ENCODE measurements at regions not wholly inside any gene's neighbourhood (a gene's known extent, or its start where the extent isn't known, plus 50 kb on each side); places are given as distances from the start of the nearest gene placed in this dataset.

- WGBS (ENCODE audit: missing lambda C conversion rate): over 99% methylated on average over 18 of the region's 20 CpGs
- POLR2A ChIA-PET: no interaction called here
- no peak for ATAC-seq
Measured at GRCh38 chr11:71188886-71189767, 63.2 kb downstream of the SHANK2 start.

GRCh38 chr11:71188073-71188472 is 64.3 kb downstream of the SHANK2 start:
- FAIRE-seq (no peak), DNase-seq (ENCODE audit: low read depth in 1 of 2, low spot score in 1 of 2) (no peak), ATAC-seq (no peak)
- H3K4me3 ChIP-seq: no peak overlapping the region
- no peaks in the 10 kb centered on the region for H3K4me1 ChIP-seq
- no peak overlapping the region for H3K27ac ChIP-seq
- ChIA-PET POLR2A (no interaction called here), CTCF (no interaction called here)
- H3K9me3 ChIP-seq: no peaks in the 10 kb centered on the region
- no peak overlapping the region for H3K4me2 ChIP-seq
- WGBS (ENCODE audit: missing lambda C conversion rate): 94% methylated on average over 7 of the region's 8 CpGs
- TF ChIP-seq ZC3H11A (IDR thresholded peaks at IDR 0.05): no peak
- TF ChIP-seq MYC (IDR thresholded peaks at IDR 0.05; ENCODE audit: borderline replicate concordance, low read length): no peak
- TF ChIP-seq ATOH8 (CRISPR knock-in tag; IDR thresholded peaks at IDR 0.05; ENCODE audit: low read depth): no peak

More at GRCh38 chr11:71188886-71189767, 63.2 kb downstream of the SHANK2 start:
- FAIRE-seq (no peak), DNase-seq (ENCODE audit: low read depth in 1 of 2, low spot score in 1 of 2) (no peak)
- H3K4me3 ChIP-seq: no peak overlapping the region
- H3K27ac ChIP-seq: no peak overlapping the region
- no peak for TF ChIP-seq ZSCAN20 (CRISPR knock-in tag; IDR thresholded peaks at IDR 0.05)
- no peak for TF ChIP-seq EP300 (IDR thresholded peaks at IDR 0.05)
- no peak for TF ChIP-seq FOSB (CRISPR knock-in tag; IDR thresholded peaks at IDR 0.05)
- no peak for TF ChIP-seq BHLHE40 (IDR thresholded peaks at IDR 0.05; ENCODE audit: low read depth, low read length)
- TF ChIP-seq NR3C1 (IDR thresholded peaks at IDR 0.05): no peak
- no peak for TF ChIP-seq FOXS1 (CRISPR knock-in tag; IDR thresholded peaks at IDR 0.05)
- no peak for TF ChIP-seq GATA3 (IDR thresholded peaks at IDR 0.05; ENCODE audit: borderline replicate concordance)
- TF ChIP-seq HOXB5 (CRISPR knock-in tag; IDR thresholded peaks at IDR 0.05): no peak
- TF ChIP-seq MAX (IDR thresholded peaks at IDR 0.05): no peak
- no peak for TF ChIP-seq ELK1 (IDR thresholded peaks at IDR 0.05; ENCODE audit: low read depth, low read length)
- TF ChIP-seq RCOR1 (IDR thresholded peaks at IDR 0.05; ENCODE audit: low read depth, low read length): no peak
- no peak for TF ChIP-seq E2F6 (IDR thresholded peaks at IDR 0.05; ENCODE audit: borderline replicate concordance, low read depth)
- TF ChIP-seq CTCF (IDR thresholded peaks at IDR 0.05): no peak
- TF ChIP-seq JUN (IDR thresholded peaks at IDR 0.05): no peak
- no peak for TF ChIP-seq MAFK (IDR thresholded peaks at IDR 0.05; ENCODE audit: partially characterized antibody)
- no peak overlapping the region for H3K4me2 ChIP-seq
- no peaks in the 10 kb centered on the region for H3K4me1 ChIP-seq
- H3K9me3 ChIP-seq: no peaks in the 10 kb centered on the region
- CTCF ChIA-PET: interaction anchor here (0.6 kb wide), 1 partner anchor 23 kb away, joined by 3 read pairs; no protein-coding TSS in a partner anchor

- Histone ChIP-seq H3K4me2 (no peak overlapping the region), H3K27ac (no peak overlapping the region), H3K4me1 (no peaks in the 10 kb centered on the region), H3K9me3 (no peaks in the 10 kb centered on the region), H3K4me3 (no peak overlapping the region)
- ATAC-seq (no peak), FAIRE-seq (no peak), DNase-seq (ENCODE audit: low read depth in 1 of 2, low spot score in 1 of 2) (no peak)
- TF ChIP-seq ESRRA (IDR thresholded peaks at IDR 0.05; ENCODE audit: borderline replicate concordance, low read length) (no peak), EP300 (IDR thresholded peaks at IDR 0.05) (no peak), CHD4 (IDR thresholded peaks at IDR 0.05; ENCODE audit: borderline replicate concordance) (no peak), EHMT2 (IDR thresholded peaks at IDR 0.05; ENCODE audit: low read depth) (no peak), CEBPB (IDR thresholded peaks at IDR 0.05) (no peak), RAD21 (conservative IDR thresholded peaks at IDR 0.05 in 1 of 2, IDR thresholded peaks at IDR 0.05 in 1 of 2) (no peak), TP53 (CRISPR knock-in tag; IDR thresholded peaks at IDR 0.05) (no peak), FOXS1 (CRISPR knock-in tag; IDR thresholded peaks at IDR 0.05) (no peak), POLR2AphosphoS2 (conservative IDR thresholded peaks at IDR 0.05; ENCODE audit: low read length) (no peak), HES2 (IDR thresholded peaks at IDR 0.05) (no peak), SREBF2 (IDR thresholded peaks at IDR 0.05) (no peak), FOSL2 (IDR thresholded peaks at IDR 0.05) (no peak), FOSL2 (CRISPR knock-in tag; IDR thresholded peaks at IDR 0.05) (no peak), MAZ (IDR thresholded peaks at IDR 0.05; ENCODE audit: borderline replicate concordance, low read depth, low read length) (no peak)
- CTCF ChIA-PET: no interaction called here
- WGBS (ENCODE audit: missing lambda C conversion rate): 92% methylated on average over 8 of the region's 8 CpGs
- POLR2A ChIA-PET: no interaction called here
Measured at GRCh38 chr11:71186806-71187205, 65.6 kb downstream of the SHANK2 start.

All from A549 (cell line).